HG03439 (cell line): ENCODE measurements at regions not wholly inside any gene's neighbourhood (a gene's known extent, or its start where the extent isn't known, plus 50 kb on each side); places are given as distances from the start of the nearest gene placed in this dataset.

ENCODE experiments used
- ATAC-seq: cut with Tn5 transposase; IDR thresholded peaks from one replicate; pipeline ENCODE4 v1.9.1; 2021; ENCODE audit warnings: mild to moderate bottlenecking, moderate library complexity; ENCODE audit not compliant: unreplicated experiment

GRCh38 chr2:220152281-220152935 lies 525.0 kb downstream of the SLC4A3 start:
- no peak for ATAC-seq

GRCh38 chr2:220153118-220153517 lies 525.7 kb downstream of the SLC4A3 start:
- ATAC-seq = no peak

- ATAC-seq = no peak
Observed at GRCh38 chr2:220154304-220154703, 526.9 kb downstream of the SLC4A3 start.

GRCh38 chr2:220157312-220157711 lies 529.9 kb downstream of the SLC4A3 start:
- no peak for ATAC-seq

- no peak for ATAC-seq
Observed at GRCh38 chr2:220159738-220160137, 532.3 kb downstream of the SLC4A3 start.

- ATAC-seq = no peak
Observed at GRCh38 chr2:220162320-220162719, 534.9 kb downstream of the SLC4A3 start.

GRCh38 chr2:220163486-220163885 lies 536.1 kb downstream of the SLC4A3 start:
- no peak for ATAC-seq

GRCh38 chr2:220165401-220165800 lies 538.0 kb downstream of the SLC4A3 start:
- no peak for ATAC-seq

GRCh38 chr2:220166616-220167015 lies 539.2 kb downstream of the SLC4A3 start:
- no peak for ATAC-seq

GRCh38 chr2:220167956-220168355 lies 540.5 kb downstream of the SLC4A3 start:
- ATAC-seq = no peak

GRCh38 chr2:220168891-220169546 lies 541.6 kb downstream of the SLC4A3 start:
- ATAC-seq = no peak

- ATAC-seq = no peak
Observed at GRCh38 chr2:220174826-220175225, 547.4 kb downstream of the SLC4A3 start.

GRCh38 chr2:220175967-220176366 lies 548.5 kb downstream of the SLC4A3 start:
- ATAC-seq = no peak

- no peak for ATAC-seq
Observed at GRCh38 chr2:220178991-220179695, 551.7 kb downstream of the SLC4A3 start.

GRCh38 chr2:220181165-220181564 lies 553.7 kb downstream of the SLC4A3 start:
- ATAC-seq = no peak

- ATAC-seq = no peak
Observed at GRCh38 chr2:220182790-220183189, 555.4 kb downstream of the SLC4A3 start.

GRCh38 chr2:220185766-220186305 lies 558.4 kb downstream of the SLC4A3 start:
- no peak for ATAC-seq

GRCh38 chr2:220188031-220188430 lies 560.6 kb downstream of the SLC4A3 start:
- no peak for ATAC-seq

- ATAC-seq = no peak
Observed at GRCh38 chr2:220191031-220191430, 563.6 kb downstream of the SLC4A3 start.

GRCh38 chr2:220191737-220192136 lies 564.3 kb downstream of the SLC4A3 start:
- ATAC-seq = no peak

GRCh38 chr2:220192994-220193753 lies 565.7 kb downstream of the SLC4A3 start:
- no peak for ATAC-seq
